K562 (cell line): ENCODE measurements at regions not wholly inside any gene's neighbourhood (a gene's known extent, or its start where the extent isn't known, plus 50 kb on each side); places are given as distances from the start of the nearest gene placed in this dataset.

ENCODE experiments used
- ATAC-seq: fragments of 200-7000 bp; cut with Tn5 transposase; 3 replicates; pipeline ENCODE4 v1.9.1; 2020; ENCODE audit warnings: moderate library complexity
- BruUV-seq: library from RNA; stranded (reverse); fragments of 400-500 nt; replicated peaks from 2 replicates; lab custom pipeline; 2021; lab: Mats Ljungman, UMichigan
- CTCF ChIA-PET: fragments of 300-600 bp; formaldehyde crosslinking; extraction: SDS; loops from one replicate; lab custom pipeline; 2021; ENCODE audit warnings: low intra/inter-chr PET ratio; lab: Yijun Ruan, JAX
- POLR2A ChIA-PET: fragments of 300-600, 350-650 bp; sonication (Branson Sonifier 250); formaldehyde crosslinking; extraction: SDS; loops from one replicate; lab custom pipeline; 2021; ENCODE audit warnings: antibody characterized with exemption, inconsistent platforms; lab: Yijun Ruan, JAX
- DNase-seq, 4 experiments: peaks; one replicate each; pipeline versions ENCODE4 v3.0.0 to v3.0.0-alpha.2; 2011 to 2018; ENCODE audit warnings: low spot score in 3 of 4, mixed read lengths in 3 of 4; ENCODE audit errors: extremely low read depth in 1 of 4
- FAIRE-seq: peaks from 2 replicates; lab custom pipeline; 2011; peaks lifted over from hg19 to GRCh38; lab: Jason Lieb, UNC
- H2AFZ ChIP-seq: 2 replicates; pipeline ENCODE4 v1.6.0; 2011; ENCODE audit warnings: low read depth, low read length, control low read depth, inconsistent platforms
- H3K27ac ChIP-seq: fragments of 200-600 bp; 3 replicates; pipeline ENCODE4 v1.8.0; 2011; ENCODE audit warnings: low read depth, mild to moderate bottlenecking, control low read depth, inconsistent platforms, low read length, moderate library complexity, mixed read lengths; ENCODE audit errors: extremely low read depth
- H3K27me3 ChIP-seq, 2 experiments: fragments of 300-600 bp in 1 of 2; 2 replicates in 1 of 2; 3 replicates in 1 of 2; pipeline versions ENCODE4 v1.6.0 to v1.8.0; 2011; ENCODE audit warnings: inconsistent platforms in 2 of 2, low read length in 2 of 2, mild to moderate bottlenecking in 1 of 2, mixed read lengths in 1 of 2, moderate library complexity in 1 of 2; ENCODE audit not compliant: control insufficient read depth in 2 of 2, insufficient read depth in 2 of 2
- H3K36me3 ChIP-seq: fragments of 300-600 bp; 3 replicates; pipeline ENCODE4 v1.8.0; 2011; ENCODE audit warnings: mild to moderate bottlenecking, low read length, inconsistent platforms; ENCODE audit not compliant: control insufficient read depth, insufficient read depth
- H3K4me1 ChIP-seq, 2 experiments: fragments of 200-600 bp in 1 of 2; replicated peaks in 1 of 2; 2 replicates in 1 of 2; 3 replicates in 1 of 2; pipeline versions ENCODE4 v1.5.1 to v1.8.0; 2011; ENCODE audit warnings: inconsistent platforms in 2 of 2, low read length in 2 of 2, mild to moderate bottlenecking in 1 of 2, mixed read lengths in 1 of 2, moderate library complexity in 1 of 2; ENCODE audit not compliant: control insufficient read depth in 2 of 2, insufficient read depth in 2 of 2
- H3K4me2 ChIP-seq: 2 replicates; pipeline ENCODE4 v1.6.1; 2011; ENCODE audit warnings: low read length, control low read depth, inconsistent platforms, mixed read lengths; ENCODE audit not compliant: insufficient read depth
- H3K4me3 ChIP-seq: fragments of 200-600 bp; sonication (generic), shearing (Covaris generic); 2 replicates; pipeline ENCODE4 v1.5.1; 2016; ENCODE audit warnings: control low read depth, inconsistent platforms
- H3K79me2 ChIP-seq: fragments of 200-600 bp; 3 replicates; pipeline ENCODE4 v1.8.0; 2011; ENCODE audit warnings: low read length, inconsistent platforms; ENCODE audit not compliant: control insufficient read depth, insufficient read depth
- H3K9ac ChIP-seq, 2 experiments: 2 replicates each; pipeline versions ENCODE4 v1.6.0 to v1.6.1; 2011; ENCODE audit warnings: low read depth in 2 of 2, low read length in 2 of 2, control low read depth in 1 of 2, inconsistent platforms in 1 of 2, mild to moderate bottlenecking in 1 of 2, mixed read lengths in 1 of 2; ENCODE audit not compliant: insufficient read depth in 1 of 2
- H3K9me1 ChIP-seq: one replicate; pipeline ENCODE4 v1.6.0; 2011; ENCODE audit warnings: inconsistent platforms, mild to moderate bottlenecking, low read length, moderate library complexity; ENCODE audit not compliant: control insufficient read depth, insufficient read depth
- H3K9me3 ChIP-seq: replicated peaks from 2 replicates; pipeline ENCODE4 v1.5.1; 2011; ENCODE audit warnings: low read depth, low read length, inconsistent platforms; ENCODE audit not compliant: control insufficient read depth, insufficient read depth
- H4K20me1 ChIP-seq: replicated peaks from 2 replicates; pipeline ENCODE4 v1.6.1; 2011; ENCODE audit warnings: low read length, inconsistent platforms, mixed read lengths; ENCODE audit not compliant: control insufficient read depth, insufficient read depth
- AFF1 ChIP-seq, 2 experiments: fragments of 450-650 bp; IDR thresholded peaks; 2 replicates each; pipeline ENCODE4 v1.6.1; 2018; ENCODE audit warnings: mild to moderate bottlenecking in 2 of 2, low read depth in 1 of 2; ENCODE audit not compliant: partially characterized antibody in 2 of 2
- ATF1 ChIP-seq, 2 experiments: fragments of 450-650 bp in 1 of 2; IDR thresholded peaks; 2 replicates each; pipeline ENCODE4 v1.6.1; 2016; ENCODE audit warnings: missing compliant biosample characterization in 1 of 2, missing genetic modification characterization in 1 of 2
- CBFB ChIP-seq: sonication (generic); formaldehyde crosslinking; IDR thresholded peaks from 2 replicates; pipeline ENCODE4 v1.4.0; 2020; ENCODE audit warnings: mild to moderate bottlenecking, missing genetic modification reagents
- CHCHD3 ChIP-seq: fragments of 250-450 bp; sonication (Bioruptor Pico); IDR thresholded peaks from 2 replicates; pipeline ENCODE4 v2.1.2; 2022; ENCODE audit warnings: mild to moderate bottlenecking
- CHD4 ChIP-seq: fragments of 200-600 bp; sonication (generic); IDR thresholded peaks from 3 replicates; pipeline ENCODE4 v1.6.1; 2012; ENCODE audit warnings: low read depth, mild to moderate bottlenecking, mixed read lengths, low read length, inconsistent platforms; ENCODE audit not compliant: insufficient read depth, insufficient replicate concordance, poor library complexity, severe bottlenecking
- CREB3L1 ChIP-seq: fragments of 450-650 bp; IDR thresholded peaks from 2 replicates; pipeline ENCODE4 v1.6.1; 2014; ENCODE audit warnings: low read depth, mild to moderate bottlenecking, moderate library complexity, borderline replicate concordance
- E2F3 ChIP-seq: fragments of 250-450 bp; sonication (Bioruptor Pico); IDR thresholded peaks from 2 replicates; pipeline ENCODE4 v1.4.0; 2020; ENCODE audit warnings: mild to moderate bottlenecking
- FOXK2 ChIP-seq, 2 experiments: fragments of 450-650 bp; IDR thresholded peaks in 1 of 2; conservative IDR thresholded peaks in 1 of 2; 2 replicates each; pipeline ENCODE4 v1.6.1; 2016; ENCODE audit warnings: low read depth in 2 of 2, mild to moderate bottlenecking in 1 of 2
- NFATC3 ChIP-seq: fragments of 450-650 bp; IDR thresholded peaks from 2 replicates; pipeline ENCODE4 v1.6.1; 2017; ENCODE audit warnings: mild to moderate bottlenecking
- PHB2 ChIP-seq: fragments of 450-650 bp; IDR thresholded peaks from 2 replicates; pipeline ENCODE4 v1.6.1; 2017; ENCODE audit warnings: low read depth
- SP1 ChIP-seq: sonication (generic); formaldehyde crosslinking; IDR thresholded peaks from 2 replicates; pipeline ENCODE4 v1.8.1; 2022; ENCODE audit warnings: mild to moderate bottlenecking, missing genetic modification reagents
- ZFP36 ChIP-seq: fragments of 150-350 bp; IDR thresholded peaks from 2 replicates; pipeline ENCODE4 v1.6.1; 2018; ENCODE audit warnings: low read length, low read depth; ENCODE audit not compliant: partially characterized antibody
- ZNF324 ChIP-seq: fragments of 250-450 bp; sonication (Bioruptor Pico); IDR thresholded peaks from 2 replicates; pipeline ENCODE4 v1.4.0; 2020; ENCODE audit warnings: mild to moderate bottlenecking
- ZNF57 ChIP-seq: fragments of 450-650 bp; formaldehyde crosslinking; IDR thresholded peaks from 2 replicates; pipeline ENCODE4 v1.4.0; 2020; ENCODE audit warnings: mild to moderate bottlenecking, moderate library complexity
- WGBS: fragments of 100-300 bp; shearing (Covaris generic); methylation state at CpG from one replicate; pipeline ENCODE4 v1.1.6; 2016; ENCODE audit warnings: low coverage, mixed read lengths; ENCODE audit not compliant: insufficient coverage; ENCODE audit errors: missing lambda C conversion rate; 5-methylcytosine and 5-hydroxymethylcytosine counted together
- in situ Hi-C: fragments of 300-500 bp; cut with MboI; formaldehyde crosslinking; loops from 4 replicates; pipeline ENCODE4 v1.15.0; 2018; ENCODE audit warnings: inconsistent platforms, mixed read lengths
- intact Hi-C: fragments of 100-400 bp; cut with micrococcal nuclease; formaldehyde crosslinking; loops from 2 replicates; pipeline ENCODE4 v1.14.2; 2022

- WGBS = 0% methylated on average over 6 of the region's 6 CpGs
- H3K79me2 ChIP-seq = no peaks in the 10 kb centered on the region
- no peak for FAIRE-seq
- no peak overlapping the region for H3K27ac ChIP-seq
- no peaks in the 10 kb centered on the region for H3K9me3 ChIP-seq
- BruUV-seq = no TSS peak
- CTCF ChIA-PET = no interaction called here
- ATAC-seq = no peak
- H3K9me1 ChIP-seq = no peaks in the 10 kb centered on the region
- no peaks in the 10 kb centered on the region for H3K36me3 ChIP-seq
- POLR2A ChIA-PET = no interaction called here
- H2AFZ ChIP-seq = no peak overlapping the region
- no peak overlapping the region for H3K9ac ChIP-seq
- H3K4me2 ChIP-seq = no peak overlapping the region
- no peaks in the 10 kb centered on the region for H4K20me1 ChIP-seq
- no peaks in the 10 kb centered on the region for H3K4me1 ChIP-seq
- TF ChIP-seq AFF1 (IDR thresholded peaks at IDR 0.05; ENCODE audit: low read depth in 1 of 2, partially characterized antibody in 2 of 2) (no peak), CHD4 (no peak), ZFP36 (no peak), CREB3L1 (no peak), SP1 (CRISPR knock-in tag) (no peak), FOXK2 (conservative IDR thresholded peaks at IDR 0.05 in 1 of 2, IDR thresholded peaks at IDR 0.05 in 1 of 2; ENCODE audit: low read depth in 2 of 2) (no peak), CBFB (no peak), ZNF57 (no peak), NFATC3 (no peak), PHB2 (no peak), ZNF324 (no peak), E2F3 (CRISPR knock-in tag) (no peak), CHCHD3 (CRISPR knock-in tag) (no peak), ATF1 (CRISPR knock-in tag; IDR thresholded peaks at IDR 0.05) (no peak), ATF1 (tag; IDR thresholded peaks at IDR 0.05) (no peak)
- no peak overlapping the region for H3K4me3 ChIP-seq
- in situ Hi-C loops = no loop called here
- DNase-seq = no peak
- intact Hi-C loops = no loop called here
- H3K27me3 ChIP-seq = no peaks in the 10 kb centered on the region
Measured at GRCh38 chr5:60488466-60489130, 211.4 kb downstream of the DEPDC1B start.
